ENCODE measurements at regions not wholly inside any gene's neighbourhood (a gene's known extent, or its start where the extent isn't known, plus 50 kb on each side); places are given as distances from the start of the nearest gene placed in this dataset.

- no peak for TF ChIP-seq CTCF (IDR thresholded peaks at IDR 0.05)
- TF ChIP-seq POLR2A (IDR thresholded peaks at IDR 0.05) = no peak
- TF ChIP-seq POLR2AphosphoS5 (IDR thresholded peaks at IDR 0.05) = no peak
- TF ChIP-seq EP300 (IDR thresholded peaks at IDR 0.05) = no peak
These were observed 325.0 kb downstream of the SATB1 start for GRCh38 chr3:18100121-18100520.

Data from suprapubic skin (tissue), 4 donors.